HG02938 (cell line): ENCODE measurements at regions not wholly inside any gene's neighbourhood (a gene's known extent, or its start where the extent isn't known, plus 50 kb on each side); places are given as distances from the start of the nearest gene placed in this dataset.
"Not testable (repeated sequence)": the region's sequence is repeated elsewhere in the genome, so short reads cannot be mapped to it uniquely, and the experiment has no call there.

Source experiments
- ATAC-seq: cut with Tn5 transposase; IDR thresholded peaks from one replicate; pipeline ENCODE4 v1.9.1; 2021; ENCODE audit warnings: mild to moderate bottlenecking, moderate library complexity; ENCODE audit not compliant: unreplicated experiment

- ATAC-seq: no peak
Observed at GRCh38 chr13:66237411-66238062, 992.6 kb downstream of the PCDH9 start.

- ATAC-seq: no peak
Observed at GRCh38 chr13:66234159-66234558, 996.0 kb downstream of the PCDH9 start.

GRCh38 chr13:66231958-66232357 is 998.2 kb downstream of the PCDH9 start:
- ATAC-seq: not testable (repeated sequence)

- no peak for ATAC-seq
Observed at GRCh38 chr13:66225072-66225471, 1005.1 kb downstream of the PCDH9 start.

GRCh38 chr13:66224663-66225062 is 1005.5 kb downstream of the PCDH9 start:
- no peak for ATAC-seq

GRCh38 chr13:66222926-66223325 is 1007.2 kb downstream of the PCDH9 start:
- ATAC-seq: no peak

GRCh38 chr13:66222127-66222526 is 1008.0 kb downstream of the PCDH9 start:
- ATAC-seq: no peak

GRCh38 chr13:66219506-66219905 is 1010.6 kb downstream of the PCDH9 start:
- no peak for ATAC-seq

GRCh38 chr13:66218583-66218982 is 1011.6 kb downstream of the PCDH9 start:
- ATAC-seq: no peak

- no peak for ATAC-seq
Observed at GRCh38 chr13:66216728-66217127, 1013.4 kb downstream of the PCDH9 start.

GRCh38 chr13:66214467-66214866 is 1015.7 kb downstream of the PCDH9 start:
- ATAC-seq: no peak

GRCh38 chr13:66212511-66212910 is 1017.6 kb downstream of the PCDH9 start:
- peak; percentile 61 for ATAC-seq

GRCh38 chr13:66210677-66211076 is 1019.5 kb downstream of the PCDH9 start:
- no peak for ATAC-seq

GRCh38 chr13:66208589-66208988 is 1021.5 kb downstream of the PCDH9 start:
- ATAC-seq: no peak

GRCh38 chr13:66207610-66208009 is 1022.5 kb downstream of the PCDH9 start:
- no peak for ATAC-seq

GRCh38 chr13:66205807-66206206 is 1024.3 kb downstream of the PCDH9 start:
- no peak for ATAC-seq

- ATAC-seq: no peak
Observed at GRCh38 chr13:66200555-66200954, 1029.6 kb downstream of the PCDH9 start.

- ATAC-seq: no peak
Observed at GRCh38 chr13:66195238-66195637, 1034.9 kb downstream of the PCDH9 start.

GRCh38 chr13:66189986-66190385 is 1040.2 kb downstream of the PCDH9 start:
- ATAC-seq: no peak

- ATAC-seq: no peak
Observed at GRCh38 chr13:66180836-66181235, 1049.3 kb downstream of the PCDH9 start.

GRCh38 chr13:66171920-66172319 is 1058.2 kb downstream of the PCDH9 start:
- no peak for ATAC-seq

- no peak for ATAC-seq
Observed at GRCh38 chr13:66162470-66162869, 1067.7 kb downstream of the PCDH9 start.

GRCh38 chr13:66159511-66159910 is 1070.6 kb downstream of the PCDH9 start:
- ATAC-seq: peak; percentile 70
